Activated CD8-positive, alpha-beta memory T cell treated with anti-CD3 and anti-CD28 coated beads for 48 hours (primary cell): ENCODE measurements at regions not wholly inside any gene's neighbourhood (a gene's known extent, or its start where the extent isn't known, plus 50 kb on each side); places are given as distances from the start of the nearest gene placed in this dataset.

Experiments
- DNase-seq, 3 experiments: peaks; one replicate each; pipeline ENCODE4 v3.0.0-alpha.2; 2020; ENCODE audit warnings: low read depth in 2 of 3, low spot score in 2 of 3

DNA sequence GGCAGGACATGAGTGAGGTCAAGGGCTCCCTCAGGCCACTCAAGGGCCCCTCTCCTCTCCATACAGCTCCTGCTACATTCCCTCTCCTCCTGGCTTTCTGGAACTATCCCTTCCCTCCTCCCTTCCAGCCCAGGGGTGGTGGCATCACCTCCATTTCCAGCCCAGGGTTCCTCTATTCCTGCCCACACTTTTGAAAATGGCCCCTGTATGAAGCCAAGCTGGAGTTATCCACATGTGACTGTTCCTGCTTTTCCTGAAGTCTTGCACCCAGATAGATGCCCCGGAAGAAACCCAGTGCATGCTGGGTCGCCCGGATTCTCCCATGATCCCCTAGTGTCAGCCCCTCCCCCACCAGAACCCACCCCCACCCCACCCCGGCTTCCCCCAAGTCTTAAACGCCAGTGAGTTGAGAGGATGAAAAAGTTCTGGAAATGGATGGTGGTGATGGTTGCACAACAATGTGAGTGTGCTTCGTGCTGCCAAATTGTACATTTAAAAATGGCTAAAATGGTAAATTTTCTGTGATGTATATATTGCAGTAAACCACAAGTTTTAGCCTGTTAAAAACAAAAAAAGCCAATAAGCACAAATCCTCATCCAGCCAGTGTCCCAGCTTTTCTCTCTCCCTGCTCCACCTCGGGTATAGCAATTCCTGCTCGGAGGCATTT, 136.9 kb downstream of the SCARB1 start:
- no peak for DNase-seq

DNA sequence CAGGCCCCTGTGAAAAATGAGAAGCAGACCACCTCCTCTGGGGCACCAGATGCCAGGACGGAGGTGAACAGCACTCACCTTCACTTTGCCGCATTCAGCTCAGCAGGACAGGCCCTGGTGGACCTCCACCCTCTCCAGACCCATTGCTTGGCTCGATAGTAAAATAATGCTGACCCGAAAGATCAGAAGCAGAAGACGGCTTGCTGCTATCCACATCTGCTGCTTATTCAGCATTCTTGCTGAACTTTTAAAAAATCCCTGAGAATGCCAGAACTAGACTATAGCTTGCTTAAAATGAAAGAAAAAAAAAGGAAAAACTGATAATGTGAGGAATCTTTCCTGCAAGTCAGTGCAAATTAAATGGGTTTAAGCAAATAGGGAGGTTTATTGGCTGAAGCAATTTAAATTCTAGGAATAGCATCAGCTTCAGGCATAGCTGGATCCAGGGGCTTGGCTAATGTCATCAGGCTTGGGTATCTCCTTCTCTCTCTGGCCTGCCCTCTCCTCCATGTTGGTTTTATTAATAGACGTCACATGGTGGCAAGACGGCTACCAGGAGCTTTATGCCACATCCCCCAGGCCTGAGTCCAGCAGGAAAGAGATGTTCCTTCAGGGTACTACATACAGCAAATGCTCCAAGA, 137.9 kb downstream of the SCARB1 start:
- DNase-seq, result no peak

- DNase-seq, result no peak
These were observed 138.6 kb downstream of the SCARB1 start for GRCh38 chr12:124725099-124725498.

DNA sequence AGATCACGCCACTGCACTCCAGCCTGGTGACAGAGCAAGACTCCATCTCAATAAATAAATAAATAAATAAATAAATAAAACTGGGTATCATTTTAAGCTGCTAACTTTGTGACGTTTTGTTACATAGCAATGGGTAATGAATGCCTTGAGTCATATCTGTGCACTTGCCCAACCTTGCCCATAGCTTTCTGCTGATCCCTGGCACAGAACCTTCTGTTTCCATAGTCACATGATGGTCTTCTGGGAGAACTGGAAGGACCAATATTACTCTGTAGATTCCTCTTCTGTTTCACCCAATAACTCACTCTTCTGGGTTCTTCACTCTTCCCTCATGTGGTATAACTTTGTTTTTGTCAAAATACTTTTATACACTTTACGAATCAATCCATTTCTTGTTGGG, 140.8 kb downstream of the SCARB1 start:
- DNase-seq, result no peak

GRCh38 chr12:124721501-124722162, 142.0 kb downstream of the SCARB1 start:
- DNase-seq, result no peak

- no peak for DNase-seq
These were observed 142.8 kb downstream of the SCARB1 start for GRCh38 chr12:124720681-124721500.

GRCh38 chr12:124720004-124720680, 143.5 kb downstream of the SCARB1 start:
- DNase-seq, result no peak

DNA sequence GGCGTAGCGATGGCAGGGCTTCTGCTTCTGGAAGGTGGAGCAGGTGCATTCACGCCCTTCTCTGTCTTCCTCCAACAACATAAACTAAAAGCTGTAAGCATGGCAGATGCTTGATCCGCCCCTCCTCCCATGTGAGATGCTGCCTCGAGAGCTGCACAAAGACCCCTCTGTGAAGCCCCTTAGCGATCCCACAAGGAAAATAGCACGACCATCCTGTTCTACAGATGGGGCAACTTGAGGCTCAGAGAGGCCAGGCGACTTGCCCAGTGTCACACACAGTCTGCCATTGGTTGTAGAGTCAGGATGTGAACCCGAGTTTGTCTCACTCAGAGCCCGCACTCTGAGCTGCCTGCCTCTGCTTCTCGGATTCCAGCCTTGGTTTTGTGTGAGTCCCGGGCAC, 144.4 kb downstream of the SCARB1 start:
- DNase-seq, result no peak

- no peak for DNase-seq
These were observed 145.2 kb downstream of the SCARB1 start for GRCh38 chr12:124718458-124718857.

GRCh38 chr12:124718036-124718435, 145.6 kb downstream of the SCARB1 start:
- no peak for DNase-seq

GRCh38 chr12:124717318-124717717, 146.3 kb downstream of the SCARB1 start:
- DNase-seq, result no peak

- DNase-seq, result no peak
These were observed 147.2 kb downstream of the SCARB1 start for GRCh38 chr12:124716208-124717130.

- DNase-seq, result no peak
These were observed 147.9 kb upstream of the NCOR2 start for GRCh38 chr12:124715121-124715990.

DNA sequence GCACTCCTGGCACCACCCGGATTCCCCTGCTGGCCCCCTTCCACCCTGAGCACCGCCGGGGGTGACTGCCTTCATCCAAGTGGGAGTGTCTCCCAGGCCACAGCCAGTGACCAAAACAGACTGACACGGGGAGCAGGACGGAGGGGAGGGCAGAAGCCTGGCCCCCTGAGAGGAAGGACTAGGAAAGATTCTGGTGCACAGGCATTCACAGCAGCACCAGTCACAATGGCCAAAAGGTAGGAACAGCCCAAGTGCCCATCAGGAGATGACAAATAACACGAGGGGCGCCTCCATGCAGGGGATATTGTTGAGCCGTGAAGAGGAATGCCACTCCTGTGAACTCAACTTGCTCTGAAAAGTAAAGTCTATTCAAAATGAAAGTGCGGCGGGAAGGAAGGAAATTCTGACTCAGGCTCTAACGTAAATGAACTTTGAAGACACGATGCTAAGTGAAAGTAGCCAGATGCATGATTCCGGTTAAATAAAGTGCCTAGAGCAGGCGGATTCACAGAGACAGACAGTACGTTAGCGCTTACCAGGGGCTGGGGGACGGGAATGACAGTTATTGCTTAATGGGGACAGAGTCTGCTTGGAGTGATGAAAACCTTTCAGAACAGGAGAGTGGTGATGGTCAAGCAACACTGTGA, 146.1 kb upstream of the NCOR2 start:
- DNase-seq, result peak; percentile 16 to 57 (median 34)

GRCh38 chr12:124713041-124713435, 145.6 kb upstream of the NCOR2 start:
- DNase-seq, result no peak

DNA sequence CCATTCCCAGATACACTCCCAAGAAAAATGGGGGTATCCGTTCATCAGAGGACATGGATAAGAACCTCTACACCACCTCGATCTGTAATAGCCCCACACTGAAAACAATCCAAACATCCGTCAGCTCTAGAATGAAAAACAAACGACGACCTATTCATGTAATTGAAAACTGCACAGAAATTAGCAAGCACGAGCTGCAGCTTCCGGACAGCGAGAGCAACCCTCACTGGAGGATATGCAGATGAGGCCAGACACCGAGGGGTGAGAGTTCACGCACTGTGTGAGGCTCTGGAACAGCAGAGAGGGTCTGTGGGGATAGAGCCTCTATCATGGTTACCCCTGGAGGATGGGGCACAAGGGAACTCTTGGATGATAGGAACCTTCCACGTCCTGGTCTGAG, 143.9 kb upstream of the NCOR2 start:
- no peak for DNase-seq

DNA sequence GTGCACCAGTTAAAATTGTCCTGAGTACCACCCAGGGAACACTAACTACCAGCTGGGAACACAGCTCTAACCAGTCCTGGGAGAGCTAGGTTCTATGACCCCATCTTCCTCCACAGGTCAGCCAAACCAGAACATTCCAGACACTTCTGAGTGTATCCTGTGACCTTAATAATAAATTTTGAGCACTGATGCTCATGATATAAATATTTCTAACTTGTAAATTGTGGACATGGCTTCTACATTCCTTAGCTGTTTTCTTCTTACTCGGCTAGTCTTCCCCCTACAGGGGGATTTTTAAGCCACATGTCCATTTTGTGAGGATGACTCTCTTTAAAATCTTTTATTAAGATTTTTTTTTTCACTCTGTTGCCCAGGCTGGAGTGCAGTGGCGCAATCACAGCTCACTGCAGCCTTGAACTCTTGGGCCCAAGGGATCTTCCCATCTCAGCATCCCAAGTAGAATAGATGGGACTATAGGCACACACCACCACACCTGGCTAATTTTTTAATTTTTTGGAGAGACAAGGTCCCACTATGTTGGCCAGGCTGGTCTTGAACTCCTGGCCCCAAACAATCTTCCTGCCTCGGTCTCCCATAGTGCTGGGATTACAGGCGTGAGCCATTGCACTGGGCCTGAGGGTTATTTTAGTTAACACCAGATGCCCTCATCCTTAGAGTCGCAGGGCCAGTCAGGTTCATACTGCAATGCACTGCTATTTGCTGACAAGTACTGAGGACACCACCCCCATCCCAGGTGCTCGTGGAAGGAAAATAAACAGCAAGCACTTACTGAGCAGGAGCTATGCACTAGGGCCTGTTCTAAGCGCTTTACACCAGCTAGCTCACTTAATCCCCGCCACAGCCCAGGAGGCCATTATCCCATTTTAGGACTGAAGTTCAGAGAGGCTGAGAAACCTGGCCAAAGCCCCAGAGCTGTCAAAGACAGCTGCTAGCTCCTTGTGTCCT, 142.6 kb upstream of the NCOR2 start:
- no peak for DNase-seq
